H9 (cell line): ENCODE measurements at regions not wholly inside any gene's neighbourhood (a gene's known extent, or its start where the extent isn't known, plus 50 kb on each side); places are given as distances from the start of the nearest gene placed in this dataset.

Source experiments
- DNase-seq: peaks from one replicate; pipeline ENCODE4 v3.0.0-alpha.2; 2017
- H2AFZ ChIP-seq: one replicate; pipeline ENCODE4 v1.6.1; 2013; ENCODE audit warnings: mild to moderate bottlenecking, low read length, control low read depth, moderate library complexity
- H2AK5ac ChIP-seq: 2 replicates; pipeline ENCODE4 v1.6.1; 2013; ENCODE audit warnings: low read length, control low read depth, mixed read lengths; ENCODE audit not compliant: insufficient read length
- H2BK120ac ChIP-seq: one replicate; pipeline ENCODE4 v1.6.1; 2013; ENCODE audit warnings: low read depth, mild to moderate bottlenecking, low read length, control low read depth, inconsistent platforms; ENCODE audit not compliant: poor library complexity, severe bottlenecking
- H2BK12ac ChIP-seq: 2 replicates; pipeline ENCODE4 v1.6.1; 2013; ENCODE audit warnings: low read length, control low read depth, mixed read lengths, low read depth; ENCODE audit not compliant: insufficient read length
- H2BK15ac ChIP-seq: 2 replicates; pipeline ENCODE4 v1.6.1; 2013; ENCODE audit warnings: low read depth, low read length, control low read depth
- H2BK20ac ChIP-seq: one replicate; pipeline ENCODE4 v1.6.1; 2013; ENCODE audit warnings: low read depth, mild to moderate bottlenecking, low read length, control low read depth, inconsistent platforms; ENCODE audit not compliant: poor library complexity, severe bottlenecking
- H2BK5ac ChIP-seq: 2 replicates; pipeline ENCODE4 v1.6.1; 2013; ENCODE audit warnings: low read length, control low read depth, mixed read lengths; ENCODE audit not compliant: insufficient read length
- H3K14ac ChIP-seq: 2 replicates; pipeline ENCODE4 v1.6.1; 2013; ENCODE audit warnings: low read length, control low read depth; ENCODE audit not compliant: insufficient read depth
- H3K18ac ChIP-seq: 2 replicates; pipeline ENCODE4 v1.6.1; 2013; ENCODE audit warnings: low read depth, mild to moderate bottlenecking, mixed read lengths, low read length, control low read depth; ENCODE audit not compliant: insufficient read length
- H3K23ac ChIP-seq: 2 replicates; pipeline ENCODE4 v1.6.1; 2013; ENCODE audit warnings: low read length, control low read depth, mixed read lengths, low read depth; ENCODE audit not compliant: insufficient read length
- H3K23me2 ChIP-seq: 2 replicates; pipeline ENCODE4 v1.6.1; 2013; ENCODE audit warnings: low read depth, mild to moderate bottlenecking, mixed read lengths, low read length, control low read depth; ENCODE audit not compliant: insufficient read length, poor library complexity, severe bottlenecking
- H3K27ac ChIP-seq: 2 replicates; pipeline ENCODE4 v1.5.1; 2013; ENCODE audit warnings: low read length, control low read depth, mixed read lengths, low read depth; ENCODE audit not compliant: insufficient read length
- H3K27me3 ChIP-seq: 2 replicates; pipeline ENCODE4 v1.6.1; 2013; ENCODE audit warnings: low read length, control low read depth, inconsistent platforms; ENCODE audit not compliant: insufficient read depth
- H3K4ac ChIP-seq: 2 replicates; pipeline ENCODE4 v1.6.1; 2013; ENCODE audit warnings: low read depth, mild to moderate bottlenecking, control low read depth, inconsistent platforms, low read length, moderate library complexity
- H3K4me1 ChIP-seq: 2 replicates; pipeline ENCODE4 v1.6.1; 2013; ENCODE audit warnings: low read length, control low read depth, inconsistent platforms; ENCODE audit not compliant: insufficient read depth
- H3K4me2 ChIP-seq: 2 replicates; pipeline ENCODE4 v1.6.1; 2013; ENCODE audit warnings: low read length, control low read depth, mixed read lengths; ENCODE audit not compliant: insufficient read length, insufficient read depth
- H3K56ac ChIP-seq: 2 replicates; pipeline ENCODE4 v1.6.1; 2013; ENCODE audit warnings: low read depth, mild to moderate bottlenecking, mixed read lengths, low read length, control low read depth; ENCODE audit not compliant: insufficient read length
- H3K79me1 ChIP-seq: 2 replicates; pipeline ENCODE4 v1.6.1; 2013; ENCODE audit warnings: low read depth, mild to moderate bottlenecking, moderate library complexity, low read length, control low read depth, inconsistent platforms; ENCODE audit not compliant: insufficient read depth, poor library complexity, severe bottlenecking
- H3K79me2 ChIP-seq: 2 replicates; pipeline ENCODE4 v1.6.1; 2013; ENCODE audit warnings: low read length, control low read depth, inconsistent platforms; ENCODE audit not compliant: insufficient read depth
- H3K9ac ChIP-seq: 2 replicates; pipeline ENCODE4 v1.6.1; 2013; ENCODE audit warnings: low read length, control low read depth, mixed read lengths; ENCODE audit not compliant: insufficient read length; ENCODE audit errors: extremely low read depth
- H3K9me3 ChIP-seq: one replicate; pipeline ENCODE4 v1.6.1; 2013; ENCODE audit warnings: low read depth, low read length, inconsistent platforms; ENCODE audit not compliant: control insufficient read depth
- H3T11ph ChIP-seq: one replicate; pipeline ENCODE4 v1.6.1; 2013; ENCODE audit warnings: mild to moderate bottlenecking, low read length, control low read depth, inconsistent platforms
- H4K20me1 ChIP-seq: one replicate; pipeline ENCODE4 v1.6.1; 2013; ENCODE audit not compliant: control insufficient read depth, insufficient read length, insufficient read depth
- H4K5ac ChIP-seq: 2 replicates; pipeline ENCODE4 v1.6.1; 2013; ENCODE audit warnings: low read depth, mild to moderate bottlenecking, mixed read lengths, low read length, control low read depth; ENCODE audit not compliant: insufficient read length
- H4K8ac ChIP-seq: replicated peaks from 2 replicates; pipeline ENCODE4 v1.6.1; 2013; ENCODE audit warnings: low read length, control low read depth, mixed read lengths, low read depth; ENCODE audit not compliant: insufficient read length
- H4K91ac ChIP-seq: 2 replicates; pipeline ENCODE4 v1.6.1; 2013; ENCODE audit warnings: low read depth, mild to moderate bottlenecking, moderate library complexity, mixed read lengths, low read length, control low read depth; ENCODE audit not compliant: insufficient read length
- H3K27ac Mint-ChIP-seq, 3 experiments: 2 replicates in 2 of 3; 3 replicates in 1 of 3; pipeline ENCODE4 v1.8.0; 2020 to 2021; ENCODE audit warnings: mixed read lengths in 3 of 3, mild to moderate bottlenecking in 1 of 3, moderate library complexity in 1 of 3
- H3K27me3 Mint-ChIP-seq: 2 replicates; pipeline ENCODE4 v1.8.0; 2021; ENCODE audit warnings: low read depth, mild to moderate bottlenecking, moderate library complexity, mixed read lengths
- H3K36me3 Mint-ChIP-seq, 3 experiments: 2 replicates in 2 of 3; 3 replicates in 1 of 3; pipeline ENCODE4 v1.8.0; 2020 to 2021; ENCODE audit warnings: low read depth in 3 of 3, mixed read lengths in 3 of 3; ENCODE audit not compliant: insufficient read depth in 1 of 3
- H3K4me1 Mint-ChIP-seq, 2 experiments: 2 replicates each; pipeline ENCODE4 v1.8.0; 2020; ENCODE audit warnings: mixed read lengths in 2 of 2
- H3K4me3 Mint-ChIP-seq, 2 experiments: 2 replicates in 1 of 2; 3 replicates in 1 of 2; pipeline ENCODE4 v1.8.0; 2020 to 2021; ENCODE audit warnings: mild to moderate bottlenecking in 2 of 2, mixed read lengths in 2 of 2, moderate library complexity in 1 of 2
- H3K9me3 Mint-ChIP-seq, 2 experiments: 2 replicates in 1 of 2; 3 replicates in 1 of 2; pipeline ENCODE4 v1.8.0; 2020; ENCODE audit warnings: mild to moderate bottlenecking in 2 of 2, mixed read lengths in 2 of 2, moderate library complexity in 1 of 2
- WGBS: extraction: QIAGEN DNeasy Blood & Tissue Kit; methylation state at CpG from one replicate; pipeline ENCODE4 v1.1.7; 2013; ENCODE audit warnings: missing lambda C conversion rate, low lambda C conversion rate, mixed read lengths; ENCODE audit not compliant: insufficient read length; ENCODE audit errors: extremely low coverage; 5-methylcytosine and 5-hydroxymethylcytosine counted together
- TF ChIP-seq, protein P1 (sequence below): fragments of 200-600 bp; sonication (generic); conservative IDR thresholded peaks from 3 replicates; pipeline ENCODE4 v1.8.0; 2021; ENCODE audit warnings: antibody characterized with exemption, mild to moderate bottlenecking

DNA sequence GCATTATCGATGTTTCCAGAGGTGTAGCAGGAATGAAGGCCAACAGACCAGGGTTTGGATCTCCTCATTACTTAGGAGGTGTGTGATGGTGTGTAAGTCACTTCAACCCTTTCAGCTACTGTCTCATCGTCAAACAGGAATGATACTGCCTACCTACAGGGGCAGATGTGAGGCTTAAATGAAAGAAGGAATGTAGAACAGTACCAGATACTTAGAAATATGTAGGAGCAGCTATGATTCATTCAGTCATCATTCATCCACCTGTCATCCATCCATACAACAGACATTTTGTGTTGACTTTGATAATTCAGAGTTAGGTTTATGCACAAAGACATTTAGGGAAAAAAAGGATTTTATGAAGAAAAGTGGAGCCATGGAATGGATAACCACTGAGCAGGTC, 486.9 kb upstream of the DAB1 start:
- Histone ChIP-seq H2BK15ac (no peak overlapping the region), H3K56ac (no peak overlapping the region), H3T11ph (no peak overlapping the region), H2BK20ac (no peak overlapping the region), H3K4me1 (no peaks in the 10 kb centered on the region), H3K23ac (no peak overlapping the region), H4K5ac (no peak overlapping the region), H2BK12ac (no peak overlapping the region), H3K79me1 (no peaks in the 10 kb centered on the region), H2BK5ac (no peak overlapping the region), H2BK120ac (no peak overlapping the region), H3K4ac (no peak overlapping the region), H3K4me2 (no peak overlapping the region), H3K23me2 (no peaks in the 10 kb centered on the region), H3K27me3 (no peaks in the 10 kb centered on the region; the same call in 1 of the 2 replicates), H4K20me1 (no peaks in the 10 kb centered on the region), H3K27ac (no peak overlapping the region), H2AK5ac (no peak overlapping the region), H3K9ac (no peak overlapping the region), H4K8ac (no peak overlapping the region), H3K14ac (no peak overlapping the region), H4K91ac (no peak overlapping the region), H3K18ac (no peak overlapping the region), H3K79me2 (no peaks in the 10 kb centered on the region), H3K9me3 (no peaks in the 10 kb centered on the region), H2AFZ (no peak overlapping the region)
- H3K4me1 Mint-ChIP-seq: peaks cover 0 to 7% of the 10 kb centered on the region in 2 experiments; a peak in 2 of 4 replicates
- H3K36me3 Mint-ChIP-seq: no peaks in the 10 kb centered on the region
- WGBS: no CpG with 5 or more reads among the region's 2 CpGs
- DNase-seq: no peak
- TF ChIP-seq, protein P1, sequence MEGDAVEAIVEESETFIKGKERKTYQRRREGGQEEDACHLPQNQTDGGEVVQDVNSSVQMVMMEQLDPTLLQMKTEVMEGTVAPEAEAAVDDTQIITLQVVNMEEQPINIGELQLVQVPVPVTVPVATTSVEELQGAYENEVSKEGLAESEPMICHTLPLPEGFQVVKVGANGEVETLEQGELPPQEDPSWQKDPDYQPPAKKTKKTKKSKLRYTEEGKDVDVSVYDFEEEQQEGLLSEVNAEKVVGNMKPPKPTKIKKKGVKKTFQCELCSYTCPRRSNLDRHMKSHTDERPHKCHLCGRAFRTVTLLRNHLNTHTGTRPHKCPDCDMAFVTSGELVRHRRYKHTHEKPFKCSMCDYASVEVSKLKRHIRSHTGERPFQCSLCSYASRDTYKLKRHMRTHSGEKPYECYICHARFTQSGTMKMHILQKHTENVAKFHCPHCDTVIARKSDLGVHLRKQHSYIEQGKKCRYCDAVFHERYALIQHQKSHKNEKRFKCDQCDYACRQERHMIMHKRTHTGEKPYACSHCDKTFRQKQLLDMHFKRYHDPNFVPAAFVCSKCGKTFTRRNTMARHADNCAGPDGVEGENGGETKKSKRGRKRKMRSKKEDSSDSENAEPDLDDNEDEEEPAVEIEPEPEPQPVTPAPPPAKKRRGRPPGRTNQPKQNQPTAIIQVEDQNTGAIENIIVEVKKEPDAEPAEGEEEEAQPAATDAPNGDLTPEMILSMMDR: no peak
- peaks cover 4% of the 10 kb centered on the region; the same call in 1 of the 2 replicates for H3K27me3 Mint-ChIP-seq
- H3K27ac Mint-ChIP-seq: no peak overlapping the region
- no peak overlapping the region for H3K4me3 Mint-ChIP-seq
- H3K9me3 Mint-ChIP-seq: no peaks in the 10 kb centered on the region; a peak in 1 of 5 replicates
